Head of caudate nucleus (tissue), 42 donors: ENCODE measurements at regions not wholly inside any gene's neighbourhood (a gene's known extent, or its start where the extent isn't known, plus 50 kb on each side); places are given as distances from the start of the nearest gene placed in this dataset.

ENCODE experiments used
- DNase-seq, 42 donors: peaks; one replicate each; pipeline versions ENCODE4 v3.0.0 to v3.0.0-alpha.2; 2020 to 2021; ENCODE audit warnings: mixed read lengths in 7 of 42
- intact Hi-C: fragments of 100-400 bp; cut with DNase I; formaldehyde crosslinking; loops from one replicate; pipeline ENCODE4 v1.15.0; 2022

DNA sequence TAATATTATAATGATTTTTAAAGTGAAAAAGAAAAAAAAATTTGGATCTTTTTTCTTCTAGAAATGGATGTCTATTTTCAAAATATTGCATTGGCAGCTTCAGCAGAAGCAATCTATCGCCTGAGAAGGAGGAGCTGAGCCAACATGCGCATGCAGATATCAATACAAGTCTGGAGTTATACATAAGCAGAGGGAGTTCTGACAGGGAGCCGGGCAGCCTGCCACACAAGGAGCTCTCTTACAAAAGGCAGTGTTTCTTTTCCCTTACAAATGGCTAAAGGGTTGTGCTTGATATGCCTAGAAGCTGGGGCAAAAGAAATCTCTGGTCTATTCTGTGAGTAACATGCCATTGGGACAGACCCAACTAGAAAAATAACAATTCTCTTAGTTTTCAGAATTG, 291.9 kb upstream of the TRIB2 start:
- peak in 23 of 42 donors; percentile 4 to 55 (median 21) for DNase-seq
- intact Hi-C loops: no loop called here

DNA sequence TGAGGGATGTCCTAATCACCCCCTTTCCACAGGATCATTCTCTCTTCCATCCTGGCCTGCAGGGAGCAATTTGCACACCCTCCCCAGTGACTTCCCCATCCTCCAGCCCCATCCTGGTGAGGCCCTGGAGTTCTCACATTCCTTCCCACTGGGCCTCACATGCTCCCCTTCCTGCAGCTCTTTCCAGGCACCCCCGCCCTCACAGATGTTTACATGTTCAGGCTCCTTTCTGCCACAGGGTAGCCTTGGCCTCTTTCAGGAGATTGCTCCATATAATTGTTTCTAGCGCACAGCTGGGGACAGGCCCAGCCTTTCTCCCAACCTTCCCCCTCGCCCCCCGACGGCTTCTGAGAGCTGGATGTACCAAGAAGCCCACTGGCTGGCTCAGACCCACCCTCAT, 288.4 kb upstream of the TRIB2 start:
- intact Hi-C loops: no loop called here
- DNase-seq: no peak

DNA sequence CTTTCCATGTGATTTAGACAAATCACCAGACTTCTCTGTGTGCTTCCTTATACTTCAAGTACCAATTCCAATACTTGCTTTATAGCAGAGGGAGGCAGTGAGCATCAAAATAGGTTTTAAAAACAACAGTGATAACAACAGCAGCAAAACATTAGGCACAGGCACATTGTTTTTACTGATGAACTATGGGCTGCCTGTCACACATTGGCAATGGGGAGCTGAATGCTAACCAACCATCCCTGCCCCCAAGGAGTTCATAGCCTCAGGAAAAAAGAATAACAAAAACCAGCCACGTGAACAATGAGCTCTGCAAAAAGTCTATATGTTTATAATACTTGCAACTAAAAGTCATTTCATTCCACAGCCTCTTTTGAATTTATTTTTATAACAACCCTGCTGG, 287.9 kb upstream of the TRIB2 start:
- intact Hi-C loops: no loop called here
- DNase-seq: no peak

GRCh38 chr2:12429779-12430406, 286.8 kb upstream of the TRIB2 start:
- intact Hi-C loops: no loop called here
- no peak for DNase-seq

GRCh38 chr2:12430407-12431133, 286.2 kb upstream of the TRIB2 start:
- intact Hi-C loops: no loop called here
- DNase-seq: no peak

- intact Hi-C loops: no loop called here
- DNase-seq: no peak
Measured at GRCh38 chr2:12432985-12433625, 283.6 kb upstream of the TRIB2 start.

DNA sequence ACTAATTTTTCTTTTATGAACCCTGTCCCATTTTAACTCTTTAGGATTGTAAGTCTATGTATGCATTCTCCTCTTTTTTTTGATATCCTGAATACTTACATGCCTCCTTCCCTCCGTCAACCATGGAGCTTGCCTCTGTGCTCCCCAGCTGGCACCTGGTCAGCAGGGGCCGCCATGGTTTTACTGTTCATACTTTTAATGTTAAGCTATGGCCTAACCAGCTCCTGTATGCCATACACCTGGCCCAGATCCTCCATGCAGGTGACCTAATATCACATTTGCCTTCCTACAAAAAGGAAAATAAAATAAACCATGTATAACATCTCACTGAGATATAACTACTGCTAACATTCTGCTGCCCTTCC, 283.1 kb upstream of the TRIB2 start:
- no peak for DNase-seq
- intact Hi-C loops: no loop called here

GRCh38 chr2:12434630-12435098, 282.1 kb upstream of the TRIB2 start:
- DNase-seq: no peak
- intact Hi-C loops: no loop called here

GRCh38 chr2:12435430-12436222, 281.1 kb upstream of the TRIB2 start:
- intact Hi-C loops: no loop called here
- no peak for DNase-seq

DNA sequence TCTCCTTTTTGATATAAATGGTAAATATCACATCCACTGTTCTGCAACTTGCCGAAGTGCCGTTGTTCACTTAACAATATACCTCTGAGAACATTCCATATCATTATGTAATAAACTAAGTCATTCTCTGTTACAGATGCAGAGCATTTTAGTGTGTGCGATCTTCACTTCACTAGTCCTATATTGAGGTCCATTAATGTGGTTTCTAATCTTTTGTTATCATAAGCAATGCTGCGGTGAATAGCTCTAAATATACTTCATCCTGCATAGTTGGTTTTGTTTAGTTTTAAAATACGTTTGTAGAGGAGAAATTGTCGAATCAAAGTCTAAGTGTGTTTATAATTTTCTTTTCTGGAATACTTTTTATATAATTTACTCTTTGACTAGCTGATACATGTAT, 280.3 kb upstream of the TRIB2 start:
- no peak for DNase-seq
- intact Hi-C loops: no loop called here

DNA sequence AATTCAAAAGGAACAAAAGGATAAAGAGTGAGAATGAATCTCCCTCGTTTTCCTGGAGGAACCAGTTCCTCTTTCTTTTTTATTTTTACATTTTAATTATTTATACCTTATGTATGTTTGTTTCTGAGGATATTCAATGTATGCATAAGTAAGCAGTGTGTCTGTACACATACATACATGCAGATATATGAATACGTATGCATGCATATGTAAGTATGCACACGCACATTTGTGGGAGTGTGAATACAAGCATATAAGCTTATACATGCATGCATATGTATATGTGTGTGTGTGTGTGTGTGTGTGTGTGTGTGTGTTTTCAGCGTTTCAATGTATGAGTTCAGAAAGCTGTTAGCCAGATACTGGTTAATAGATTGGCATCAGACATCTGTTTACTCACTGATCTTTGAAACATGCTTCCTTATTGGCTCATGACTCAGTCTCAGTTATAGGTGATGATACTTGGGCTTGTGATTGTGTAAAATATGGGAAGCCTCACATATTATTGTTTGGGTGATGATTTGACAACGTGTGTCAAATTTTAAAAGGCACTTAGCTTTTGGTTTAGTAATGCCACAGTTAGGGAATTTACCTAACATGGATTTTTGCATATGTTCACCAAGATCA, 279.7 kb upstream of the TRIB2 start:
- no peak for DNase-seq
- intact Hi-C loops: no loop called here

GRCh38 chr2:12440731-12441130, 276.0 kb upstream of the TRIB2 start:
- intact Hi-C loops: no loop called here

DNA sequence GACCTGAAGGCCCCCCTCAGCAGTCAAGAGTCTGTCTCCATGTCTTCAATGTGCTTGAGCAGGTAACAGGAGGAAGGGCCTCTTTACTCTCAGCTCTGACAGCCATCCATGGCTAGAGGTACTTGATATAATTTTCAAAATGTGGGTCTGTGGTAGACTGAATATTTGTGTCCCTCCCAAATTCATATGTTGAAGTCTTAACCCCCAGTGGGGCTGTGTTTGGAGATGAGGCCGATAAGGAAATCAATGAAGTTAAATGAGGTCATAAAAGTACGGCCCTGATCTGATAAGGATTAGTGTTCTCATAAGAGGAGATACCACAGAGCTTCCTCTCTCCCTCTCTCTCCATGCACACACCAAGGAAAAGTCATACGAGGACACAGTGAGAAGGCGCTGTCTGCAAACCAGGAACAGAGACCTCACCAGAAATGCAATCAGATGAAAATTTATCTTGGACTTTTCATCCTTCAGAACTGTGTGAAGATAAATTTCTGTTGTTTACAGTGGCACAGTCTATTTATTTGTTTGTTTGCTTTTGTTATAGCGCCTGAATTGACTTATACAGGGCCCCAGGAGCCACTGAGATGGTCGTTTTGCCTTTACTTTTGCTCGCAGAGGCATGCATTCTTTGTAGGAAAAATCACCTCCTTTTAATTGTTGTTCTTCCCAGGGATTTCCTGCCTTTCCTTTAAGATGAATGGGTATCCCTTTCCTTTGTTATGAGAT, 274.8 kb upstream of the TRIB2 start:
- intact Hi-C loops: no loop called here
- DNase-seq: no peak

More at GRCh38 chr2:12440731-12441130, 276.0 kb upstream of the TRIB2 start:
- DNase-seq: no peak

- DNase-seq: no peak
- intact Hi-C loops: no loop called here
Measured at GRCh38 chr2:12442476-12442847, 274.3 kb upstream of the TRIB2 start.

GRCh38 chr2:12448846-12449505, 267.8 kb upstream of the TRIB2 start:
- DNase-seq: no peak
- intact Hi-C loops: no loop called here

GRCh38 chr2:12451726-12452125, 265.0 kb upstream of the TRIB2 start:
- intact Hi-C loops: no loop called here
- DNase-seq: no peak

- DNase-seq: no peak
- intact Hi-C loops: no loop called here
Measured at GRCh38 chr2:12452185-12452584, 264.6 kb upstream of the TRIB2 start.

DNA sequence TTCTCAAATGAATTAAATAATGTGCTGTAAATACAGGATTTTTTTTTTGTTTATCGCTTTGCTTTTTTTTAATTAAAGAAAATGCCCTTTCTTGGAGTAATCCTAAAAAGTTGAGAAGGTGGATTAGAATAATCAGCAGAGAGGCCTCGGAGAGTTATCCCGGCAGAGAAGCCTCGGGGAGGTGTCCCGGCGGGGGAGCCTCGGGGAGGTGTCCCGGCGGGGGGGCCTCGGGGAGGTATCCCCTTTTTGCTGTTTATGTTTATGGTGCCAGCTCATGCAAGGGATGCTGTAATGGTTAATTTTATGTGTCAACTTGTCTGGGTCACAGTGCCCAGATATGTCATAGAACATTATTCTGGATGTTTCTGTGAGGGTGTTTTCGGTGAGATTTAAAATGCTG, 263.0 kb upstream of the TRIB2 start:
- DNase-seq: no peak
- intact Hi-C loops: no loop called here
